RWPE1 (cell line): ENCODE measurements at regions not wholly inside any gene's neighbourhood (a gene's known extent, or its start where the extent isn't known, plus 50 kb on each side); places are given as distances from the start of the nearest gene placed in this dataset.

Source experiments
- CTCF ChIA-PET: fragments of 350-600 bp; sonication (Branson Sonifier 250); formaldehyde crosslinking; extraction: SDS; loops from one replicate; lab custom pipeline; 2021; lab: Yijun Ruan, JAX
- POLR2A ChIA-PET: fragments of 400-600 bp; formaldehyde crosslinking; extraction: SDS; loops from one replicate; lab custom pipeline; 2020; ENCODE audit warnings: antibody characterized with exemption; ENCODE audit not compliant: low non-redundant PET; lab: Yijun Ruan, JAX
- DNase-seq: peaks from one replicate; pipeline ENCODE4 v3.0.0; 2012; ENCODE audit warnings: low spot score
- H3K27ac ChIP-seq: fragments of 450-650 bp; 2 replicates; pipeline ENCODE4 v1.5.1; 2017
- TF ChIP-seq, protein P1 (sequence below): fragments of 450-650 bp; conservative IDR thresholded peaks from 2 replicates; pipeline ENCODE4 v1.5.1; 2017; ENCODE audit warnings: low read depth, mild to moderate bottlenecking

DNA sequence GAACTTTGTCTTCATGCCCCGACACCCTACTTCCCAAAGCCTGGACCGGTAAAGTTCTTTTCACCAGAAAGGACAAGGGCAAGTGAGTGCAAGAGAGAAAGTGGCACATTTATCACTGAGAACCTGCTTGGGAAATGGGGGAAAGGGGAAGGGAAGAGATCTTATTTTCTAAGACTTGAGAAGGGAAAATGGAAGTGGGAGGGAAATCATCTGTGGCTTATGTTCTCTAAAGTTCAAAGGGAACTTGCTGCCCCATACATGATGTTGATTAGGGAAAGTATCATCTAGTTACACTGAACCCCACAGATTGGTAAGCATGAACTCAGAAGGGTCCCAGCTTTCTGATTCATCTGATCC, 199.5 kb upstream of the LPP start:
- ChIA-PET POLR2A (no interaction called here), CTCF (interaction anchor here (0.6 to 0.8 kb wide), 3 partner anchors 55 to 379 kb away, joined by 3 to 4 read pairs (median 3); no protein-coding TSS in a partner anchor)
- TF ChIP-seq, protein P1, sequence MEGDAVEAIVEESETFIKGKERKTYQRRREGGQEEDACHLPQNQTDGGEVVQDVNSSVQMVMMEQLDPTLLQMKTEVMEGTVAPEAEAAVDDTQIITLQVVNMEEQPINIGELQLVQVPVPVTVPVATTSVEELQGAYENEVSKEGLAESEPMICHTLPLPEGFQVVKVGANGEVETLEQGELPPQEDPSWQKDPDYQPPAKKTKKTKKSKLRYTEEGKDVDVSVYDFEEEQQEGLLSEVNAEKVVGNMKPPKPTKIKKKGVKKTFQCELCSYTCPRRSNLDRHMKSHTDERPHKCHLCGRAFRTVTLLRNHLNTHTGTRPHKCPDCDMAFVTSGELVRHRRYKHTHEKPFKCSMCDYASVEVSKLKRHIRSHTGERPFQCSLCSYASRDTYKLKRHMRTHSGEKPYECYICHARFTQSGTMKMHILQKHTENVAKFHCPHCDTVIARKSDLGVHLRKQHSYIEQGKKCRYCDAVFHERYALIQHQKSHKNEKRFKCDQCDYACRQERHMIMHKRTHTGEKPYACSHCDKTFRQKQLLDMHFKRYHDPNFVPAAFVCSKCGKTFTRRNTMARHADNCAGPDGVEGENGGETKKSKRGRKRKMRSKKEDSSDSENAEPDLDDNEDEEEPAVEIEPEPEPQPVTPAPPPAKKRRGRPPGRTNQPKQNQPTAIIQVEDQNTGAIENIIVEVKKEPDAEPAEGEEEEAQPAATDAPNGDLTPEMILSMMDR = no peak
- no peak for DNase-seq
- no peak overlapping the region for H3K27ac ChIP-seq

DNA sequence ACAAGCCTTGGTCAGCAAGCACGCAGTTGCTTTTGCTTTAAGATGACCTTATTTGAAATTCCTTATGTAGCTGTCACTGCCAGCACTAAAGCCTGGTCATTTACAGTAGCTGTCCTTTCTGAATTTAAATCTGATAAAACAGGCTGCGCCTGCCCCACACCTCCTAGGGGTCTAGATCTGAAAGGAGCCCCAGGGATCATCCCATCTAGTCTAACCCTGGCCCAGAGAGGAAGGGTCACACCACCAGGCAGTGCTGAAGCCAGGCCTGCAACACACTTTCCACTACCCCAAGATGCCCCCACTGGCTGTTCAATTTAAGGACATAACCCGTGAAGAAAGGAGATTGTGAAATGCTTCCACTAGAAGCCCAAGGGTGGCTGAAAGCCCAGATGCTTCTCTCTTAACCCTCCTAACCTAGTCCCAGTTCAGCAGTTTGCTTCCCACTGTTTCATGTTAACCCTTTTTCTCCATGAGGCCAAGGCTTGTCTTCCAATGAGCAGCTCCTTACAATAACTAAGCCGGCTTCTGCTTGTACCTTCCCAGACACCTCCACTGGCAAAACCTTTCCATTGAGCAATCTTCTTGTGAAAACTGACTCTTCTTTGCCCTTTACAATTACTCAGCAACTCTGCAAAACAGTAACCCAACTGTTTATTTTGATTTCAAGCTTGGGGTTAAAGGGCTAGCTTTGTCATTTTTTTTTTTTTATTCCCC, 198.9 kb upstream of the LPP start:
- POLR2A ChIA-PET = no interaction called here
- CTCF ChIA-PET = interaction anchor here (0.6 to 0.8 kb wide), 4 partner anchors 37 to 316 kb away, joined by 3 to 8 read pairs (median 4); no protein-coding TSS in a partner anchor
- H3K27ac ChIP-seq = no peak overlapping the region
- DNase-seq = no peak
- TF ChIP-seq, protein P1 = no peak

DNA sequence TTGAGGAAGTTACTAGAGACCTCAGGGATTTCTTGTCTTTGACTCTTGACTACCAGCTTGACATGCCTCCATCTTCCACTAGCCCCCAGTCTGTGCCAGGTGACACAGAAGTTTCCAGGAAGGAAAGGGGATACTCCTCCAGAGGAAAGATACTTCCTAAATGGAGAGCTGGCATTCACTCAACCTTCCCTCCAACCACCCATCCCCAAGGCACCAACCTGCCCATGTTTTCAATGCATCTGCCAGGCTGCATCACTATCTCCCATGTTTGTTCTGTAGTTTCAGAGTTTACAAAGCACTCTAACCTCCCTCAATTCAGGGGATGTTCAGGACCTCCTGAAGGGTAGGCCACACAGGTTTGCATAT, 198.4 kb upstream of the LPP start:
- ChIA-PET POLR2A (no interaction called here), CTCF (interaction anchor here (0.6 to 0.7 kb wide), 2 partner anchors 38 to 40 kb away, joined by 3 to 8 read pairs; no protein-coding TSS in a partner anchor)
- TF ChIP-seq, protein P1 = no peak
- H3K27ac ChIP-seq = no peak overlapping the region
- DNase-seq = no peak

DNA sequence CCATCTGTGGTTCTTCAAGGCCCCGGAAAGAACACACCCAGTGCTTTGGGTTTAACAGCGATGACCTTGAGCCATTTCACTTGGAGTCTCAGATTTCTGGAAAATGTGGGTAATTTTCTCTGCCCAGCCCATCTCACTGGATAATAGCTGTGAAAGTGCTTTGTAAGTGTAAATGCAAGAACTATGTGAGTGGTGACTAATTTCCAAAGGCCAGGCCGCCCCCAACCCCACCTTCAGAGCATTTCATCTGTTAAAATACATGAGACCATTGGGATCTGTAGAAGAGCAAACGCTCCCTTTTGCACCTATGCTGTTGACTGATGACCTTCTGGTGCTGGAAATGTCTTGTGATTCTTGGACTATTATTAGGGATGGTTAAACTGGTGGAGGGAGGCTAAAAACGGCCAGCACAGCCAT, 196.8 kb upstream of the LPP start:
- CTCF ChIA-PET = no interaction called here
- no peak overlapping the region for H3K27ac ChIP-seq
- no peak for DNase-seq
- POLR2A ChIA-PET = no interaction called here
- TF ChIP-seq, protein P1 = no peak

DNA sequence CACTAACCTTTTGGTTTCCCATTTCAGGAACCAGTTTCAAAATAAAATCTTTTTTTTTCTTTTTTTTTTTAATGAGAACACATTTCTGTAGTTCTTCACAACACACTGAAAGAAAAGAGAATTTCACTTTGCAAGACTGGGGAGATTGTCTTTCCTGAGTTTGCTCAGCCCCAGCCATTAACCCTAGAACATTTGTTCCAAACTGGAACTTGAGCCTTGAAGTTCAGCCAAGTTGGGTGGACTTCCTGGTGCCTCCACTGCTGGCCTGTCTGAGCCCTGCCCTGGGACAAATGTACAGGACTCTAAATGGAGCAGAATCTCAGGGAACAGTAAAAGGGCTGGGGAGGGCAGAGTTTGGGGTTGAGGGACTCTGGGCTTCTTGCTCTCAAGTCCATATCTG, 196.4 kb upstream of the LPP start:
- TF ChIP-seq, protein P1 = no peak
- DNase-seq = no peak
- no peak overlapping the region for H3K27ac ChIP-seq
- ChIA-PET CTCF (no interaction called here), POLR2A (no interaction called here)

DNA sequence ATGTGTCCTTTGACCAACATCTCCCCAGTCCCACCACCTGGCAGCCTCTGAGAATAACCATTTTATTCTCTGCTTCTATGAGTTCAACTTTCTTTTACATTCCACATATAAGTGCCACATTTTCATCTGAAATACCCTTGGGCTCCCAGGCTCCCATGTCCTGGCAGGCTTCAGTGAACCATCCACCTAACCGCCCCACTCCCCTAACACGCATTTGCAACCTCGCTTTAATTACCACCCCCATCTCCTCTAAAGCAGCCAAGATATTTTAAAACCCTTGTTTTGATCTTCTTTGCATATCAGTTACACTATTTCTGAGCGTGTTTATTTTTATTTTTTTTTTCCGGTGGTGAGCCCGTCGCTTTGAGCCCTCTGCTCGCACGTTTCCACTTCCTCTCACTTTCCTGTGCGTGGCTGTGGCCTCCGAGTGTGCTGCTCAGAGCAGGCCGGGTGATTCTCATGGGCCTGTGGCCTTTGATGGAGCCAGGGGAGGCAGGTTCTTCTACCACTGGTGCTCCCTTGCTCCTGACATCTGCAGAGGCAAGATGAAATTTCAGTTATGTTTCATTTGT, 195.4 kb upstream of the LPP start:
- TF ChIP-seq, protein P1 = no peak
- DNase-seq = no peak
- no peak overlapping the region for H3K27ac ChIP-seq
- POLR2A ChIA-PET = no interaction called here
- CTCF ChIA-PET = no interaction called here
